HCT116 (cell line): ENCODE measurements at regions not wholly inside any gene's neighbourhood (a gene's known extent, or its start where the extent isn't known, plus 50 kb on each side); places are given as distances from the start of the nearest gene placed in this dataset.

Source experiments
- ATAC-seq: fragments of 200-7000 bp; cut with Tn5 transposase; 2 replicates; pipeline ENCODE4 v1.9.1; 2020; ENCODE audit warnings: mild to moderate bottlenecking, moderate library complexity
- BruUV-seq: library from RNA; stranded (reverse); fragments of 400-500 nt; replicated peaks from 2 replicates; lab custom pipeline; 2021; lab: Mats Ljungman, UMichigan
- CTCF ChIA-PET: fragments of 300-600 bp; sonication (Branson Sonifier 250); formaldehyde crosslinking; loops from one replicate; lab custom pipeline; 2021; ENCODE audit warnings: antibody characterized with exemption; lab: Charles Lee
- POLR2A ChIA-PET: fragments of 300-600, 350-600 bp; sonication (Branson Sonifier 250); formaldehyde crosslinking; loops from one replicate; lab custom pipeline; 2021; ENCODE audit warnings: antibody characterized with exemption; lab: Charles Lee
- RAD21 ChIA-PET, 2 experiments: fragments of 300-600 bp; sonication (Branson Sonifier 250); formaldehyde crosslinking; loops; one replicate each; lab custom pipeline; 2023; ENCODE audit warnings: low total read pairs in 2 of 2; ENCODE audit not compliant: uncharacterized antibody in 2 of 2, unreplicated experiment in 2 of 2, low non-redundant PET in 1 of 2; lab: Charles Lee
- DNase-seq: peaks from one replicate; pipeline ENCODE4 v3.0.0-alpha.2; 2010; ENCODE audit warnings: low read depth, low spot score
- H2AFZ ChIP-seq: fragments of 200-600 bp; shearing (Covaris generic), sonication (generic); 2 replicates; pipeline ENCODE4 v1.6.1; 2017; ENCODE audit warnings: low read depth, mixed run types, mixed read lengths, antibody characterized with exemption, low read length; ENCODE audit not compliant: poor library complexity, severe bottlenecking
- H3K27ac ChIP-seq: 2 replicates; pipeline ENCODE4 v1.5.1; 2012; ENCODE audit warnings: low read depth, low read length
- H3K27me3 ChIP-seq: fragments of 200-600 bp; sonication (generic); 2 replicates; pipeline ENCODE4 v1.6.1; 2016; ENCODE audit warnings: mixed run types, low read length, mixed read lengths; ENCODE audit not compliant: insufficient read depth
- H3K36me3 ChIP-seq, 2 experiments: fragments of 200-500 bp in 1 of 2; fragments of 200-600 bp in 1 of 2; sonication (Bioruptor generic) in 1 of 2; sonication (generic) in 1 of 2; 2 replicates each; pipeline versions ENCODE4 v1.5.1 to v1.6.1; 2014 to 2016; ENCODE audit warnings: low read length in 2 of 2, inconsistent platforms in 1 of 2, mixed read lengths in 1 of 2, mixed run types in 1 of 2; ENCODE audit not compliant: insufficient read depth in 2 of 2, control insufficient read depth in 1 of 2
- H3K4me1 ChIP-seq, 2 experiments: fragments of 200-600 bp in 1 of 2; sonication (generic) in 1 of 2; 2 replicates each; pipeline versions ENCODE4 v1.5.1 to v1.6.1; 2012 to 2017; ENCODE audit warnings: low read length in 2 of 2, inconsistent platforms in 1 of 2, mild to moderate bottlenecking in 1 of 2, mixed read lengths in 1 of 2, mixed run types in 1 of 2, moderate library complexity in 1 of 2; ENCODE audit not compliant: insufficient read depth in 2 of 2, control insufficient read depth in 1 of 2
- H3K4me2 ChIP-seq: fragments of 200-600 bp; sonication (generic); 2 replicates; pipeline ENCODE4 v1.6.1; 2017; ENCODE audit warnings: mixed run types, low read length, mixed read lengths
- H3K4me3 ChIP-seq, 2 experiments: fragments of 200-600 bp in 1 of 2; sonication (generic) in 1 of 2; replicated peaks in 1 of 2; 2 replicates each; pipeline ENCODE4 v1.5.1; 2011 to 2016; ENCODE audit warnings: low read length in 2 of 2, control low read depth in 1 of 2, low read depth in 1 of 2, mild to moderate bottlenecking in 1 of 2, mixed read lengths in 1 of 2, mixed run types in 1 of 2
- H3K79me2 ChIP-seq: fragments of 200-600 bp; sonication (generic); 2 replicates; pipeline ENCODE4 v1.6.1; 2017; ENCODE audit warnings: mild to moderate bottlenecking, mixed run types, low read length, moderate library complexity, mixed read lengths; ENCODE audit not compliant: insufficient read depth
- H3K9ac ChIP-seq: fragments of 200-600 bp; sonication (generic); 2 replicates; pipeline ENCODE4 v1.6.1; 2016; ENCODE audit warnings: low read length, mixed read lengths
- H3K9me2 ChIP-seq: fragments of 200-600 bp; sonication (generic), shearing (Covaris generic); 2 replicates; pipeline ENCODE4 v1.6.1; 2017; ENCODE audit warnings: mixed run types, mild to moderate bottlenecking, moderate library complexity; ENCODE audit not compliant: insufficient read depth
- H3K9me3 ChIP-seq, 2 experiments: fragments of 200-500 bp in 1 of 2; fragments of 200-600 bp in 1 of 2; sonication (Bioruptor generic) in 1 of 2; sonication (generic) in 1 of 2; 2 replicates each; pipeline ENCODE4 v1.6.1; 2014 to 2017; ENCODE audit warnings: low read length in 2 of 2, mixed read lengths in 2 of 2, inconsistent platforms in 1 of 2, low read depth in 1 of 2, mild to moderate bottlenecking in 1 of 2, mixed run types in 1 of 2, moderate library complexity in 1 of 2; ENCODE audit not compliant: control insufficient read depth in 1 of 2, insufficient read depth in 1 of 2
- H4K20me1 ChIP-seq: fragments of 200-600 bp; sonication (generic), shearing (Covaris generic); 2 replicates; pipeline ENCODE4 v1.6.1; 2017; ENCODE audit warnings: mixed run types, mild to moderate bottlenecking, moderate library complexity; ENCODE audit not compliant: insufficient read depth
- CBX3 ChIP-seq: IDR thresholded peaks from 2 replicates; pipeline ENCODE4 v1.6.1; 2012; ENCODE audit warnings: low read depth
- CEBPB ChIP-seq: IDR thresholded peaks from 2 replicates; pipeline ENCODE4 v1.6.1; 2012; ENCODE audit warnings: low read depth
- ELF1 ChIP-seq: IDR thresholded peaks from 2 replicates; pipeline ENCODE4 v1.6.1; 2012; ENCODE audit warnings: low read depth, borderline replicate concordance
- FOSL1 ChIP-seq: IDR thresholded peaks from 2 replicates; pipeline ENCODE4 v1.6.1; 2012; ENCODE audit warnings: low read depth
- JUND ChIP-seq: IDR thresholded peaks from 2 replicates; pipeline ENCODE4 v1.6.1; 2012
- POLR2AphosphoS5 ChIP-seq: IDR thresholded peaks from 2 replicates; pipeline ENCODE4 v1.6.1; 2011; ENCODE audit warnings: mild to moderate bottlenecking, low read depth, low read length, moderate library complexity
- RAD21 ChIP-seq: IDR thresholded peaks from 2 replicates; pipeline ENCODE4 v1.6.1; 2012; ENCODE audit warnings: low read depth, mild to moderate bottlenecking
- SIN3A ChIP-seq: IDR thresholded peaks from 2 replicates; pipeline ENCODE4 v1.6.1; 2012; ENCODE audit warnings: low read depth
- SP1 ChIP-seq: IDR thresholded peaks from 2 replicates; pipeline ENCODE4 v1.6.1; 2012; ENCODE audit warnings: low read depth
- TCF7L2 ChIP-seq: IDR thresholded peaks from 2 replicates; pipeline ENCODE4 v1.7.0; 2011; ENCODE audit warnings: borderline replicate concordance, inconsistent platforms; ENCODE audit not compliant: insufficient read depth, insufficient read length; ENCODE audit errors: extremely low read depth
- ZNF274 ChIP-seq: fragments of 200-500 bp; sonication (Bioruptor generic); IDR thresholded peaks from 2 replicates; pipeline ENCODE4 v1.6.1; 2014; ENCODE audit warnings: mild to moderate bottlenecking, low read depth, low read length, inconsistent platforms
- intact Hi-C: fragments of 100-400 bp; cut with micrococcal nuclease; formaldehyde crosslinking; loops from 2 replicates; pipeline ENCODE4 v1.10.0; 2022
- TF ChIP-seq, protein P1 (sequence below): IDR thresholded peaks from 2 replicates; pipeline ENCODE4 v1.6.1; 2011; ENCODE audit warnings: mild to moderate bottlenecking, low read length, moderate library complexity; ENCODE audit not compliant: insufficient replicate concordance; ENCODE audit errors: extremely low read depth
- TF ChIP-seq, protein P2 (sequence below): IDR thresholded peaks from 2 replicates; pipeline ENCODE4 v1.6.1; 2012
- TF ChIP-seq, protein P3 (sequence below): IDR thresholded peaks from 2 replicates; pipeline ENCODE4 v1.6.1; 2012

DNA sequence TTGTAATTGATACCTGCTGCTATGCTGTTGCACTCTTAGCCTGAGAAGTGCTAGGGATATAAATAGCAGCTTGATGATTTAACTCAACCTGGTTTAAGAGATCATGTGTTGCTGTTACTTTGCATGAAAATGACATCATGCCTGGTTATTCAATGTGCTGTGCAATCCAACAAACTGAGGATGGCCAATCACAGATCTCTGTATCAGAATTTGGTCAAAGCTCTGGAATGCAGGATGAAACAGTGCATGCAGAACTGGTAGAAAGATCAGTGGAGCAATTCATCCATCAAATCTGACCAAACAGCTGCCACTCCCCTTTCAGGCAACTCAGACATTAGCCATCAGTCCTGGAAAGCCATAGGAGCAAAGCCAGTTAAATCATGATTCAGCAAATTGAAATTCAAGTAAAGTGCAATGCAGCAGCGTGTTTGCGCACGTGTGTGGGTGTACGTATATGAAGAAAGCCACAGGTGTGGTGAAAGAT, 160.3 kb upstream of the RASGEF1B start:
- H3K79me2 ChIP-seq = no peaks in the 10 kb centered on the region
- TF ChIP-seq SP1 = no peak
- no peak for TF ChIP-seq POLR2AphosphoS5
- no peak for TF ChIP-seq FOSL1
- TF ChIP-seq, protein P1, sequence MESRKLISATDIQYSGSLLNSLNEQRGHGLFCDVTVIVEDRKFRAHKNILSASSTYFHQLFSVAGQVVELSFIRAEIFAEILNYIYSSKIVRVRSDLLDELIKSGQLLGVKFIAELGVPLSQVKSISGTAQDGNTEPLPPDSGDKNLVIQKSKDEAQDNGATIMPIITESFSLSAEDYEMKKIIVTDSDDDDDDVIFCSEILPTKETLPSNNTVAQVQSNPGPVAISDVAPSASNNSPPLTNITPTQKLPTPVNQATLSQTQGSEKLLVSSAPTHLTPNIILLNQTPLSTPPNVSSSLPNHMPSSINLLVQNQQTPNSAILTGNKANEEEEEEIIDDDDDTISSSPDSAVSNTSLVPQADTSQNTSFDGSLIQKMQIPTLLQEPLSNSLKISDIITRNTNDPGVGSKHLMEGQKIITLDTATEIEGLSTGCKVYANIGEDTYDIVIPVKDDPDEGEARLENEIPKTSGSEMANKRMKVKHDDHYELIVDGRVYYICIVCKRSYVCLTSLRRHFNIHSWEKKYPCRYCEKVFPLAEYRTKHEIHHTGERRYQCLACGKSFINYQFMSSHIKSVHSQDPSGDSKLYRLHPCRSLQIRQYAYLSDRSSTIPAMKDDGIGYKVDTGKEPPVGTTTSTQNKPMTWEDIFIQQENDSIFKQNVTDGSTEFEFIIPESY = no peak
- TF ChIP-seq JUND = no peak
- no peak for TF ChIP-seq SIN3A
- TF ChIP-seq, protein P2, sequence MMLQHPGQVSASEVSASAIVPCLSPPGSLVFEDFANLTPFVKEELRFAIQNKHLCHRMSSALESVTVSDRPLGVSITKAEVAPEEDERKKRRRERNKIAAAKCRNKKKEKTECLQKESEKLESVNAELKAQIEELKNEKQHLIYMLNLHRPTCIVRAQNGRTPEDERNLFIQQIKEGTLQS = no peak
- no peak for TF ChIP-seq CEBPB
- TF ChIP-seq RAD21 = no peak
- TF ChIP-seq ZNF274 = no peak
- no peak for TF ChIP-seq CBX3
- no peak for TF ChIP-seq TCF7L2
- no peak for TF ChIP-seq ELF1
- TF ChIP-seq, protein P3, sequence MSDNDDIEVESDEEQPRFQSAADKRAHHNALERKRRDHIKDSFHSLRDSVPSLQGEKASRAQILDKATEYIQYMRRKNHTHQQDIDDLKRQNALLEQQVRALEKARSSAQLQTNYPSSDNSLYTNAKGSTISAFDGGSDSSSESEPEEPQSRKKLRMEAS = no peak
- H3K9ac ChIP-seq = no peak overlapping the region
- H3K9me2 ChIP-seq = no peaks in the 10 kb centered on the region
- peaks cover 0 to 6% of the 10 kb centered on the region in 2 experiments; a peak in 1 of 4 replicates for H3K4me1 ChIP-seq
- no peak overlapping the region for H3K4me2 ChIP-seq
- no peak overlapping the region for H2AFZ ChIP-seq
- no peaks in the 10 kb centered on the region for H3K9me3 ChIP-seq
- no peaks in the 10 kb centered on the region for H4K20me1 ChIP-seq
- H3K36me3 ChIP-seq = no peaks in the 10 kb centered on the region
- H3K27ac ChIP-seq = no peak overlapping the region
- BruUV-seq = no TSS peak
- ChIA-PET POLR2A (no interaction called here), RAD21 (no interaction called here), CTCF (no interaction called here)
- ATAC-seq (no peak), DNase-seq (no peak)
- no peak overlapping the region for H3K4me3 ChIP-seq
- H3K27me3 ChIP-seq = peaks cover 5% of the 10 kb centered on the region; the same call in 1 of the 2 replicates
- intact Hi-C loops = no loop called here
